ENCODE measurements at regions not wholly inside any gene's neighbourhood (a gene's known extent, or its start where the extent isn't known, plus 50 kb on each side); places are given as distances from the start of the nearest gene placed in this dataset.

- TF ChIP-seq, protein P1, sequence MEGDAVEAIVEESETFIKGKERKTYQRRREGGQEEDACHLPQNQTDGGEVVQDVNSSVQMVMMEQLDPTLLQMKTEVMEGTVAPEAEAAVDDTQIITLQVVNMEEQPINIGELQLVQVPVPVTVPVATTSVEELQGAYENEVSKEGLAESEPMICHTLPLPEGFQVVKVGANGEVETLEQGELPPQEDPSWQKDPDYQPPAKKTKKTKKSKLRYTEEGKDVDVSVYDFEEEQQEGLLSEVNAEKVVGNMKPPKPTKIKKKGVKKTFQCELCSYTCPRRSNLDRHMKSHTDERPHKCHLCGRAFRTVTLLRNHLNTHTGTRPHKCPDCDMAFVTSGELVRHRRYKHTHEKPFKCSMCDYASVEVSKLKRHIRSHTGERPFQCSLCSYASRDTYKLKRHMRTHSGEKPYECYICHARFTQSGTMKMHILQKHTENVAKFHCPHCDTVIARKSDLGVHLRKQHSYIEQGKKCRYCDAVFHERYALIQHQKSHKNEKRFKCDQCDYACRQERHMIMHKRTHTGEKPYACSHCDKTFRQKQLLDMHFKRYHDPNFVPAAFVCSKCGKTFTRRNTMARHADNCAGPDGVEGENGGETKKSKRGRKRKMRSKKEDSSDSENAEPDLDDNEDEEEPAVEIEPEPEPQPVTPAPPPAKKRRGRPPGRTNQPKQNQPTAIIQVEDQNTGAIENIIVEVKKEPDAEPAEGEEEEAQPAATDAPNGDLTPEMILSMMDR (conservative IDR thresholded peaks at IDR 0.05): no peak
- TF ChIP-seq ZFX (IDR thresholded peaks at IDR 0.05): no peak
Measured at GRCh38 chr2:212811036-212811805, 272.6 kb upstream of the ERBB4 start.
